HuH-7 (cell line): ENCODE measurements at regions not wholly inside any gene's neighbourhood (a gene's known extent, or its start where the extent isn't known, plus 50 kb on each side); places are given as distances from the start of the nearest gene placed in this dataset.
"Not testable (repeated sequence)": the region's sequence is repeated elsewhere in the genome, so short reads cannot be mapped to it uniquely, and the experiment has no call there.

Experiments used
- DNase-seq: peaks from one replicate; pipeline ENCODE4 v3.0.0; 2011; ENCODE audit warnings: low spot score

DNA sequence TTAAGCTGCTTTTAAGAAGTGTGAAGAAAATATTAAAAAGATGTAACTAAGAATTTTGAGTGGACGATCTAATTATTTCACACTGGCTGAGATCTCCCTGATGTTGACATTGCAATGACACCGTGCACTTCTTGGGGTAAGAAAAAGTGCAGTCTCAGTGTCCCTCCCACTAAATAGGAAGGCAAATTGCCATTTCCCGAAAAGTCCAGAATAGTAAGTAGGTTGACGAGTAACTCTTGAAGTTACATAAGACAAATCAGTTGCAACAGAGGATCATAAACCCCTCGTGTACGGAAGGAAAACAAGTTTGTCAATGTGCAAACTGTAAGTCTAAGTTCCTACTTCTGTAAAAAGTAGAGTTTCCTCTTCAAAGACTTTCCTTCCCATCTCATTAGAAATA is 336.2 kb downstream of the CACNA1B start:
- DNase-seq: not testable (repeated sequence)

DNA sequence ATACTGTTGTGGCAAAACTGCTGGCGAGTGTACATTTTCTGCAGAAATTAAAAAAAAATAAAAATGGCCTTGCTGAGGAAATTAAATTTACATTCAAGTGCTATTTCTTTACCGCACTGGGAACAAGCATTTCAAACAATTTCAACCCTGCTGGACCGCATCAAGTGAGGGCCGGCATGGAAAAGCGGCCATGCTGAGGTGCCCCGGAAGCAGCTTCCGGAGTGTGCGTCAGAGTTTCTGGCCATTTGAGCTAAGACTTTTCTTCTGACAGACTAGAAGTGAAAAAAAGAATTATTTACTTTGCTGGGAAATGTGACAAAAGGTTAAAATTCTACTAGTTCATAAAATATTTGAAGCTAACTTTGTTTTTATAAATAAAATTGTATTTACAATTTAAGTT is 337.0 kb downstream of the CACNA1B start:
- DNase-seq: not testable (repeated sequence)

- not testable (repeated sequence) for DNase-seq
These were observed 338.0 kb downstream of the CACNA1B start for GRCh38 chr9:138215588-138215987.

DNA sequence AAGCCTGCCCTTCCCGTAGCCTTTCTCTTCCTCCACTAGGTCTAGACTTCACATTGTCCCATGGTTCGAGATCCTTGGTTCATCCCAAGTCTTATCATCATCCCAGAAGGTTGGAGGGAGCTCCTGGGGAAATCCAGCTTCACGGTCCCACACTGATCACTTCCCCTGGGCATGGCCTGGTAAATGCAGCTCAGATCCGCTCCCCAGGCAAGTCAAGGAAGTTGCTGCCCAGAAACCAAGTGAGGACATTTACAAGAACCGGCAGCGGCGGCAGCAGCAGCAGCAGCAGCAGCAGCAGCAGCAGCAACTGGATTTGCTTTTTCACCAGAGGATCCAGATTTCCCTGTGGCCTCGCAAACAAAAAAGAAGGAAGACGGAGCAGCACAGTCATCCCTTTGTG is 339.2 kb downstream of the CACNA1B start:
- DNase-seq: not testable (repeated sequence)

DNA sequence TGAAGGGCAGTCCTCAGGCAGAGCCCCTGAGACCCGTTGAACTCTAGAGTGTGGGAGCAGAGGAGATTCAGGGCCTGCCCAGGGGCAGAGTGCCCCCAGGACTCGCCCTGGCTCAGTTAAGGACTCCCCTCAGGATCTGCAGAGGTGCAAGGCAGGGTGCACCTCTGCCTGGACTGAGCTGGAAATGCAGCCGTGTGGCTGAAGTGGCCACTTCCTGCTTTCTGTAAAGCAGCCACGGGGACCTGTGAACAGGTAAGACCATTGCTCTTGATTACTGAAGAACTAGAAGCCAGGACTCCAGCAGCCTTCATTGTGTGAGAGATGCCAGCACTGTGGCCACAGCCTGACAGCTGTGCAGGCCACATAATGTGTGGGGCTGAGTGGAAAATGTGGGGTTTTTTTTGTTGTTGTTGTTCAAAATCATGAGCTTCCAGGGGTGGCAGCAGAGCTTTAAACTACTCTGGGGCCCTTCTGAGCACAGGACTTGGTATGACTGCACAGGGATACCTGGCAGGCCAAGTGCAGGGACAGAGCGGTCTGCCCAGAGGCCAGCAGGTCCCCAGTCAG is 339.8 kb downstream of the CACNA1B start:
- not testable (repeated sequence) for DNase-seq

DNA sequence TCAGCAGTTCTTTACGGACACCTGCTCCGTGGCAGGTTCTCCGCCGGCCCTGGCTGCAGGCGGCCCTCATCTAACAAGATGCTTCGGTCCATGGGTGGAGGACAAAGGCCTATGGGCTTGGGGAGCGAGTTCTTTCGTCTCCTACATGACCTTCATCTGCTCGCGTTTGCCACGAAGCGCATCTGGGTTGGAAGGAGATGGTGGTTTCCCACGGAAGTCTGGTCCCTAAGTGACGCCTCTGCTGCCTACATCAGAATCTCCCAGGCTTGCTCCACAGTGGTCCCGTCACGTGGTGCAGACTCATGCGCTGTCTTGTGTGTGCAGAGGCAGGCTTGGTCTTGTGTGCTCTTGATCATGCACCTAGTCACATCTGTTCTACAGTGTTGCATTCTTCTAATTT is 341.7 kb downstream of the CACNA1B start:
- not testable (repeated sequence) for DNase-seq

GRCh38 chr9:138221446-138222054 is 344.0 kb downstream of the CACNA1B start:
- not testable (repeated sequence) for DNase-seq

DNA sequence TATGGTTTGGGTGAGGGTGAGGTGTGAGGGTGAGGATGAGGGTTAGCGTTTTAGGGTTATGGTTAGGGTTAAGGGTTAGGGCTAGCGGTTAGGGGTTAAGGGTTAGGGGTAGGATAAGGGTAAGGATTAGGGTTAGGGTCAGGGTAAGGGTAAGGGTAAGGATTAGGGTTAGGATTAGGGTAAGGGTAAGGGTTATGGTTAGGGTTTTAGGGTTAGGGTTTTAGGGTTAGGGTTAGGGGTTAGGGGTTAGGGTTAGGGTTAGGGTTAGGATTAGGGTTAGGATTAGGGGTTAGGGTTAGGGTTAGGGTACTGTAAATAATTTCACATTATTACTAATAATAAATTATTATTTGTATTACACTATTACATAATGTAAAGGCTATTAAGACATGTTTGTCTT is 359.5 kb downstream of the CACNA1B start:
- DNase-seq: not testable (repeated sequence)

- DNase-seq: not testable (repeated sequence)
These were observed 405.3 kb downstream of the CACNA1B start for GRCh38 chr9:138282903-138283302.
